GM23338 (cell line): ENCODE measurements at regions not wholly inside any gene's neighbourhood (a gene's known extent, or its start where the extent isn't known, plus 50 kb on each side); places are given as distances from the start of the nearest gene placed in this dataset.

ENCODE experiments used
- ATAC-seq: fragments of 200-7000 bp; cut with Tn5 transposase; 3 replicates; pipeline ENCODE4 v1.9.1; 2020
- DNase-seq: peaks from one replicate; pipeline ENCODE4 v3.0.0-alpha.2; 2015; ENCODE audit warnings: low spot score
- H2AFZ ChIP-seq: fragments of 200-600 bp; sonication (generic); 2 replicates; pipeline ENCODE4 v1.8.0; 2016; ENCODE audit warnings: antibody characterized with exemption, mild to moderate bottlenecking, moderate library complexity
- H3F3A ChIP-seq: fragments of 200-600 bp; sonication (generic); replicated peaks from 2 replicates; pipeline ENCODE4 v1.8.0; 2017; ENCODE audit warnings: antibody characterized with exemption, mixed run types, low read depth
- H3K27ac ChIP-seq: fragments of 200-600 bp; sonication (generic); 2 replicates; pipeline ENCODE4 v1.6.1; 2016; ENCODE audit warnings: low read depth
- H3K27me3 ChIP-seq: fragments of 200-600 bp; sonication (generic); 2 replicates; pipeline ENCODE4 v1.8.0; 2016; ENCODE audit warnings: mild to moderate bottlenecking, mixed run types, moderate library complexity; ENCODE audit not compliant: insufficient read depth
- H3K36me3 ChIP-seq: fragments of 200-600 bp; sonication (generic); 2 replicates; pipeline ENCODE4 v1.8.0; 2016; ENCODE audit warnings: mild to moderate bottlenecking; ENCODE audit not compliant: insufficient read depth
- H3K4me1 ChIP-seq: fragments of 200-600 bp; sonication (generic); 2 replicates; pipeline ENCODE4 v1.8.0; 2016; ENCODE audit warnings: mild to moderate bottlenecking, moderate library complexity; ENCODE audit not compliant: insufficient read depth
- H3K4me2 ChIP-seq: fragments of 200-600 bp; sonication (generic); 2 replicates; pipeline ENCODE4 v1.7.1; 2017; ENCODE audit warnings: mixed run types
- H3K4me3 ChIP-seq: fragments of 200-600 bp; sonication (generic); 2 replicates; pipeline ENCODE4 v1.6.1; 2016; ENCODE audit warnings: mixed run types
- H3K79me2 ChIP-seq: fragments of 200-600 bp; sonication (generic); replicated peaks from 2 replicates; pipeline ENCODE4 v1.8.0; 2017; ENCODE audit warnings: mild to moderate bottlenecking; ENCODE audit not compliant: insufficient read depth
- H3K9me2 ChIP-seq: fragments of 200-600 bp; sonication (generic); 2 replicates; pipeline ENCODE4 v1.8.0; 2017; ENCODE audit not compliant: insufficient read depth
- H4K20me1 ChIP-seq: fragments of 200-600 bp; sonication (generic); replicated peaks from 2 replicates; pipeline ENCODE4 v1.8.0; 2017; ENCODE audit warnings: mild to moderate bottlenecking; ENCODE audit not compliant: insufficient read depth
- H3K27ac Mint-ChIP-seq: 2 replicates; pipeline ENCODE4 v1.8.0; 2020; ENCODE audit warnings: inconsistent platforms, mild to moderate bottlenecking, moderate library complexity, mixed read lengths
- H3K27me3 Mint-ChIP-seq: 3 replicates; pipeline ENCODE4 v1.8.0; 2022; ENCODE audit warnings: low read depth, mild to moderate bottlenecking, moderate library complexity, mixed read lengths, inconsistent platforms; ENCODE audit not compliant: insufficient read depth, poor library complexity
- H3K36me3 Mint-ChIP-seq: 3 replicates; pipeline ENCODE4 v1.8.0; 2021; ENCODE audit warnings: low read depth, mild to moderate bottlenecking, inconsistent platforms, moderate library complexity, mixed read lengths
- H3K4me1 Mint-ChIP-seq: 3 replicates; pipeline ENCODE4 v1.8.0; 2020; ENCODE audit warnings: mild to moderate bottlenecking, inconsistent platforms, mixed read lengths
- H3K4me3 Mint-ChIP-seq: 3 replicates; pipeline ENCODE4 v1.8.0; 2021; ENCODE audit warnings: moderate library complexity, mild to moderate bottlenecking, inconsistent platforms, mixed read lengths
- H3K9me3 Mint-ChIP-seq: 3 replicates; pipeline ENCODE4 v1.8.0; 2020; ENCODE audit warnings: moderate library complexity, mild to moderate bottlenecking, inconsistent platforms, mixed read lengths
- CTCF ChIP-seq, 2 experiments: fragments of 200-600 bp in 1 of 2; sonication (generic) in 1 of 2; conservative IDR thresholded peaks; 2 replicates each; pipeline versions ENCODE4 v1.5.1 to v1.6.1; 2016 to 2017; ENCODE audit warnings: antibody characterized with exemption in 2 of 2, low read depth in 2 of 2, mild to moderate bottlenecking in 2 of 2, moderate library complexity in 1 of 2
- EZH2 ChIP-seq: fragments of 200-600 bp; sonication (generic); IDR thresholded peaks from one replicate; pipeline ENCODE4 v1.8.0; 2017; ENCODE audit warnings: antibody characterized with exemption, mild to moderate bottlenecking, low read depth; ENCODE audit not compliant: unreplicated experiment
- EZH2phosphoT487 ChIP-seq: fragments of 200-600 bp; sonication (generic); IDR thresholded peaks from one replicate; pipeline ENCODE4 v1.8.1; 2018; ENCODE audit warnings: antibody characterized with exemption; ENCODE audit not compliant: unreplicated experiment
- JUNB ChIP-seq: IDR thresholded peaks from one replicate; pipeline ENCODE4 v1.6.1; 2016; ENCODE audit warnings: antibody characterized with exemption; ENCODE audit not compliant: unreplicated experiment
- NANOG ChIP-seq: IDR thresholded peaks from 2 replicates; pipeline ENCODE4 v1.6.1; 2016; ENCODE audit warnings: antibody characterized with exemption, borderline replicate concordance
- REST ChIP-seq: IDR thresholded peaks from one replicate; pipeline ENCODE4 v1.6.1; 2018; ENCODE audit warnings: antibody characterized with exemption; ENCODE audit not compliant: unreplicated experiment
- STAT1 ChIP-seq: IDR thresholded peaks from one replicate; pipeline ENCODE4 v1.6.1; 2016; ENCODE audit warnings: antibody characterized with exemption; ENCODE audit not compliant: unreplicated experiment
- ZNF114 ChIP-seq: fragments of 250-450 bp; sonication (Bioruptor Pico); IDR thresholded peaks from 2 replicates; pipeline ENCODE4 v1.5.0; 2020; ENCODE audit warnings: mild to moderate bottlenecking, moderate library complexity
- ZNF331 ChIP-seq: fragments of 250-450 bp; sonication (Bioruptor Pico); IDR thresholded peaks from 2 replicates; pipeline ENCODE4 v1.5.0; 2020; ENCODE audit warnings: low read depth, mild to moderate bottlenecking, moderate library complexity
- ZNF462 ChIP-seq: fragments of 250-450 bp; sonication (Bioruptor Pico); IDR thresholded peaks from 2 replicates; pipeline ENCODE4 v1.5.0; 2020; ENCODE audit warnings: mild to moderate bottlenecking, moderate library complexity

- Mint-ChIP-seq H3K4me1 (no peaks in the 10 kb centered on the region), H3K36me3 (no peaks in the 10 kb centered on the region), H3K27ac (no peak overlapping the region), H3K9me3 (no peaks in the 10 kb centered on the region), H3K27me3 (no peaks in the 10 kb centered on the region), H3K4me3 (no peak overlapping the region)
- Histone ChIP-seq H2AFZ (no peak overlapping the region), H3K27ac (no peak overlapping the region), H3K27me3 (no peaks in the 10 kb centered on the region), H4K20me1 (no peaks in the 10 kb centered on the region), H3F3A (no peaks in the 10 kb centered on the region), H3K4me2 (no peak overlapping the region), H3K9me2 (no peaks in the 10 kb centered on the region), H3K36me3 (no peaks in the 10 kb centered on the region), H3K4me3 (no peak overlapping the region), H3K79me2 (no peaks in the 10 kb centered on the region), H3K4me1 (no peaks in the 10 kb centered on the region)
- no peak for DNase-seq
- TF ChIP-seq NANOG, result no peak
- no peak for TF ChIP-seq EZH2
- TF ChIP-seq ZNF331 (CRISPR knock-in tag), result no peak
- no peak for TF ChIP-seq ZNF114
- TF ChIP-seq EZH2phosphoT487, result no peak
- TF ChIP-seq CTCF (conservative IDR thresholded peaks at IDR 0.05; ENCODE audit: low read depth in 2 of 2), result no peak
- TF ChIP-seq STAT1, result no peak
- no peak for TF ChIP-seq ZNF462 (CRISPR knock-in tag)
- no peak for TF ChIP-seq REST
- TF ChIP-seq JUNB, result no peak
- no peak for ATAC-seq
Observed at GRCh38 chr7:51759985-51760384, 443.4 kb upstream of the COBL start.
